Adrenal gland (tissue), 5 donors: ENCODE measurements at regions not wholly inside any gene's neighbourhood (a gene's known extent, or its start where the extent isn't known, plus 50 kb on each side); places are given as distances from the start of the nearest gene placed in this dataset.

ENCODE experiments used
- CTCF ChIP-seq, 6 experiments: fragments of 450-650 bp in 4 of 6; fragments of 200-600 bp in 2 of 6; sonication (generic) in 1 of 6; IDR thresholded peaks; 1 replicate in 5 of 6; 2 replicates in 1 of 6; pipeline versions ENCODE4 v1.5.1 to v1.8.0; 2016 to 2021; ENCODE audit warnings: antibody characterized with exemption in 6 of 6, mild to moderate bottlenecking in 2 of 6, moderate library complexity in 1 of 6
- POLR2A ChIP-seq, 2 donors: fragments of 450-650 bp; IDR thresholded peaks; one replicate each; pipeline ENCODE4 v1.6.1; 2017; ENCODE audit warnings: antibody characterized with exemption in 2 of 2, mild to moderate bottlenecking in 2 of 2, moderate library complexity in 1 of 2
- donor health status: DM: no; HTN: no; CAD: no.

- TF ChIP-seq CTCF (IDR thresholded peaks at IDR 0.05) = no peak
- no peak for TF ChIP-seq POLR2A (IDR thresholded peaks at IDR 0.05)
These were observed 549.9 kb downstream of the XIRP2 start for GRCh38 chr2:167438206-167438605.
